ENCODE measurements at regions not wholly inside any gene's neighbourhood (a gene's known extent, or its start where the extent isn't known, plus 50 kb on each side); places are given as distances from the start of the nearest gene placed in this dataset.
A peak's percentile ranks its signal among the peaks of the same experiment; 100 is the strongest.

GRCh38 chr14:62117010-62117750 lies 355.0 kb downstream of the SNAPC1 start (continued):
- TF ChIP-seq CTCF (CRISPR knock-in tag; IDR thresholded peaks at IDR 0.05) (peak; percentile 52), RFX3 (CRISPR knock-in tag; IDR thresholded peaks at IDR 0.05) (peak; percentile 72), POLR2AphosphoS5 (IDR thresholded peaks at IDR 0.05; ENCODE audit: low read depth, low read length) (no peak)

DNA sequence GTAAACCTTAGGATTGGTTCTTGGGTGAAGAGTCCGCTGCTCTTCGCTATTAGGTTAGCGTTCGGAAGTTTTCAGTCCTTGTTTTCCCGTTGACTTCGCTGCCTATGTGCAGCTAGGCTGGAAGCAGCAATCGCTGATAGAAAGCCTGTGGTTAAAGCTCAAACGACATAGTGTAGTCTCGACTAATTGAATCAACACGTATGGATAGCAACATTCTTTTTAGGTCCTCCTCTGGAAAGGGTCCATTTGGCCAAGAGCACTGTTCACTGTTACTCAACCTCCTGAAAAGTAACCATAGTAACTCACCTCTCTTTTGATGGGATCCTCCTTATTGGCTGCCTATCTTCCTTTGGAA lies 355.5 kb downstream of the SNAPC1 start:
- CTCF ChIA-PET (ENCODE audit: low intra/inter-chr PET ratio, low total read pairs), result no interaction called here
- Histone ChIP-seq H3K27ac (ENCODE audit: extremely low read length, insufficient read depth, low read length) (no peak overlapping the region), H3K9ac (ENCODE audit: insufficient read depth, low read depth, low read length) (no peak overlapping the region), H3K4me3 (replicated peaks in 1 of 3; ENCODE audit: insufficient read depth in 1 of 3, low read depth in 2 of 3, low read length in 3 of 3) (no peak overlapping the region), H3K36me3 (replicated peaks in 1 of 2; ENCODE audit: control insufficient read depth in 1 of 2, insufficient read depth in 2 of 2, low read length in 2 of 2) (no peaks in the 10 kb centered on the region), H3K27me3 (ENCODE audit: control insufficient read depth in 1 of 2, insufficient read depth in 2 of 2, low read length in 2 of 2) (peaks cover 5 to 39% of the 10 kb centered on the region in 2 experiments; a peak in 4 of 5 replicates), H3K4me1 (ENCODE audit: insufficient read depth, low read length) (no peaks in the 10 kb centered on the region), H3K9me3 (ENCODE audit: low read length) (no peaks in the 10 kb centered on the region), H4K20me1 (ENCODE audit: insufficient read depth, low read length) (no peaks in the 10 kb centered on the region), H2AFZ (ENCODE audit: low read length) (no peak overlapping the region), H3K4me2 (ENCODE audit: low read depth, low read length) (peak overlapping the region; percentile 34; the same call in 1 of the 2 replicates), H3K79me2 (ENCODE audit: insufficient read depth, low read length) (no peaks in the 10 kb centered on the region)
- in situ Hi-C loops (cut with HindIII; ENCODE audit: extremely low pct_ligation_motif_present, low pct_unique_long_range_greater_than_20kb), result no loop called here
- BruUV-seq (replicated peaks), result no TSS peak
- FAIRE-seq (no peak), ATAC-seq (no peak), DNase-seq (ENCODE audit: low spot score) (no peak)
- WGBS (ENCODE audit: low lambda C conversion rate), result 23% methylated on average over 10 of the region's 10 CpGs
- POLR2A ChIA-PET, result no interaction called here
- intact Hi-C loops (cut with micrococcal nuclease; ENCODE audit: unreplicated experiment), result no loop called here
- TF ChIP-seq ZSCAN9 (CRISPR knock-in tag; IDR thresholded peaks at IDR 0.05; ENCODE audit: borderline replicate concordance) (no peak), THAP7 (CRISPR knock-in tag; IDR thresholded peaks at IDR 0.05) (no peak), NKX3-1 (CRISPR knock-in tag; IDR thresholded peaks at IDR 0.05) (no peak), POLR2A (IDR thresholded peaks at IDR 0.05; ENCODE audit: insufficient read depth in 1 of 2, low read depth in 2 of 2, low read length in 2 of 2) (no peak), NFATC3 (CRISPR knock-in tag; IDR thresholded peaks at IDR 0.05) (no peak)
- TF ChIP-seq, protein P1, sequence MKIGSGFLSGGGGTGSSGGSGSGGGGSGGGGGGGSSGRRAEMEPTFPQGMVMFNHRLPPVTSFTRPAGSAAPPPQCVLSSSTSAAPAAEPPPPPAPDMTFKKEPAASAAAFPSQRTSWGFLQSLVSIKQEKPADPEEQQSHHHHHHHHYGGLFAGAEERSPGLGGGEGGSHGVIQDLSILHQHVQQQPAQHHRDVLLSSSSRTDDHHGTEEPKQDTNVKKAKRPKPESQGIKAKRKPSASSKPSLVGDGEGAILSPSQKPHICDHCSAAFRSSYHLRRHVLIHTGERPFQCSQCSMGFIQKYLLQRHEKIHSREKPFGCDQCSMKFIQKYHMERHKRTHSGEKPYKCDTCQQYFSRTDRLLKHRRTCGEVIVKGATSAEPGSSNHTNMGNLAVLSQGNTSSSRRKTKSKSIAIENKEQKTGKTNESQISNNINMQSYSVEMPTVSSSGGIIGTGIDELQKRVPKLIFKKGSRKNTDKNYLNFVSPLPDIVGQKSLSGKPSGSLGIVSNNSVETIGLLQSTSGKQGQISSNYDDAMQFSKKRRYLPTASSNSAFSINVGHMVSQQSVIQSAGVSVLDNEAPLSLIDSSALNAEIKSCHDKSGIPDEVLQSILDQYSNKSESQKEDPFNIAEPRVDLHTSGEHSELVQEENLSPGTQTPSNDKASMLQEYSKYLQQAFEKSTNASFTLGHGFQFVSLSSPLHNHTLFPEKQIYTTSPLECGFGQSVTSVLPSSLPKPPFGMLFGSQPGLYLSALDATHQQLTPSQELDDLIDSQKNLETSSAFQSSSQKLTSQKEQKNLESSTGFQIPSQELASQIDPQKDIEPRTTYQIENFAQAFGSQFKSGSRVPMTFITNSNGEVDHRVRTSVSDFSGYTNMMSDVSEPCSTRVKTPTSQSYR (CRISPR knock-in tag; IDR thresholded peaks at IDR 0.05; ENCODE audit: borderline replicate concordance), result no peak
- TF ChIP-seq, protein P2, sequence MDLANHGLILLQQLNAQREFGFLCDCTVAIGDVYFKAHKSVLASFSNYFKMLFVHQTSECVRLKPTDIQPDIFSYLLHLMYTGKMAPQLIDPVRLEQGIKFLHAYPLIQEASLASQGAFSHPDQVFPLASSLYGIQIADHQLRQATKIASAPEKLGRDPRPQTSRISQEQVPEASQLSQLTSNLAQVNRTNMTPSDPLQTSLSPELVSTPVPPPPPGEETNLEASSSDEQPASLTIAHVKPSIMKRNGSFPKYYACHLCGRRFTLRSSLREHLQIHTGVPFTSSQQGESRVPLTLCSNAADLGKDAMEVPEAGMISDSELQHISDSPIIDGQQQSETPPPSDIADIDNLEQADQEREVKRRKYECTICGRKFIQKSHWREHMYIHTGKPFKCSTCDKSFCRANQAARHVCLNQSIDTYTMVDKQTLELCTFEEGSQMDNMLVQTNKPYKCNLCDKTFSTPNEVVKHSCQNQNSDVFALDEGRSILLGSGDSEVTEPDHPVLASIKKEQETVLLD (CRISPR knock-in tag; IDR thresholded peaks at IDR 0.05; ENCODE audit: low read depth), result no peak
- TF ChIP-seq, protein P3, sequence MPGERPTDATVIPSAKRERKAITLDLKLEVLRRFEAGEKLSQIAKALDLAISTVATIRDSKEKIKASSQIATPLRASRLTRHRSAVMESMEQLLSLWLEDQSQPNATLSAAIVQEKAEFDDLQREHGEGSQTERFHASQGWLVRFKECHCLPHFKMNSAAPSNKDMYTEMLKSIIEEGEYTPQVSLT (CRISPR knock-in tag; IDR thresholded peaks at IDR 0.05; ENCODE audit: borderline replicate concordance, low read depth), result no peak

Measured in HepG2 (cell line).